Neural progenitor cell (in vitro differentiated cells): ENCODE measurements at regions not wholly inside any gene's neighbourhood (a gene's known extent, or its start where the extent isn't known, plus 50 kb on each side); places are given as distances from the start of the nearest gene placed in this dataset.

Experiments
- DNase-seq: peaks from one replicate; pipeline ENCODE4 v3.0.0-alpha.2; 2016; ENCODE audit warnings: low spot score
- H2AFZ ChIP-seq: fragments of 200-600 bp; sonication (generic); replicated peaks from 2 replicates; pipeline ENCODE4 v1.6.1; 2016; ENCODE audit warnings: antibody characterized with exemption
- H3F3A ChIP-seq: fragments of 200-600 bp; sonication (generic); 2 replicates; pipeline ENCODE4 v1.6.1; 2016; ENCODE audit warnings: antibody characterized with exemption, low read depth
- H3K27ac ChIP-seq: fragments of 200-600 bp; sonication (generic); 2 replicates; pipeline ENCODE4 v1.5.1; 2016; ENCODE audit warnings: mild to moderate bottlenecking
- H3K27me3 ChIP-seq: fragments of 200-600 bp; sonication (generic); 2 replicates; pipeline ENCODE4 v1.6.1; 2016; ENCODE audit warnings: mild to moderate bottlenecking, moderate library complexity
- H3K36me3 ChIP-seq: fragments of 200-600 bp; sonication (generic); 2 replicates; pipeline ENCODE4 v1.5.1; 2016
- H3K4me1 ChIP-seq: fragments of 200-600 bp; sonication (generic); 2 replicates; pipeline ENCODE4 v1.6.1; 2016; ENCODE audit warnings: mixed run types
- H3K4me2 ChIP-seq: fragments of 200-600 bp; sonication (generic); 2 replicates; pipeline ENCODE4 v1.6.1; 2016
- H3K4me3 ChIP-seq: fragments of 200-600 bp; sonication (generic); 2 replicates; pipeline ENCODE4 v1.5.1; 2016
- H3K79me2 ChIP-seq: fragments of 200-600 bp; sonication (generic); 2 replicates; pipeline ENCODE4 v1.6.1; 2016; ENCODE audit warnings: low read depth
- H3K9ac ChIP-seq: fragments of 200-600 bp; sonication (generic); 2 replicates; pipeline ENCODE4 v1.6.1; 2016
- H3K9me3 ChIP-seq: fragments of 200-600 bp; sonication (generic); 2 replicates; pipeline ENCODE4 v1.5.1; 2016; ENCODE audit warnings: low read depth
- H4K20me1 ChIP-seq: fragments of 200-600 bp; sonication (generic); 2 replicates; pipeline ENCODE4 v1.6.1; 2016; ENCODE audit warnings: low read depth
- H3K27ac Mint-ChIP-seq: 3 replicates; pipeline ENCODE4 v1.8.0; 2021; ENCODE audit warnings: mixed read lengths
- H3K27me3 Mint-ChIP-seq: 2 replicates; pipeline ENCODE4 v1.8.0; 2022; ENCODE audit warnings: low read depth, mild to moderate bottlenecking, inconsistent platforms, moderate library complexity, mixed read lengths; ENCODE audit not compliant: insufficient read depth
- H3K36me3 Mint-ChIP-seq: 3 replicates; pipeline ENCODE4 v1.8.0; 2021; ENCODE audit warnings: mixed read lengths
- H3K4me1 Mint-ChIP-seq: 3 replicates; pipeline ENCODE4 v1.8.0; 2021; ENCODE audit warnings: mixed read lengths
- H3K4me3 Mint-ChIP-seq: 3 replicates; pipeline ENCODE4 v1.8.0; 2021; ENCODE audit warnings: mild to moderate bottlenecking, moderate library complexity, mixed read lengths
- H3K9me3 Mint-ChIP-seq: 3 replicates; pipeline ENCODE4 v1.8.0; 2020; ENCODE audit warnings: mixed read lengths
- CTCF ChIP-seq: fragments of 200-600 bp; sonication (generic); IDR thresholded peaks from 2 replicates; pipeline ENCODE4 v1.5.1; 2017; ENCODE audit warnings: antibody characterized with exemption, mild to moderate bottlenecking
- EZH2 ChIP-seq: fragments of 200-600 bp; sonication (generic); IDR thresholded peaks from 2 replicates; pipeline ENCODE4 v1.6.1; 2017; ENCODE audit warnings: antibody characterized with exemption, mild to moderate bottlenecking, moderate library complexity
- EZH2phosphoT487 ChIP-seq: fragments of 200-600 bp; sonication (generic); IDR thresholded peaks from 2 replicates; pipeline ENCODE4 v1.6.1; 2017; ENCODE audit warnings: antibody characterized with exemption

DNA sequence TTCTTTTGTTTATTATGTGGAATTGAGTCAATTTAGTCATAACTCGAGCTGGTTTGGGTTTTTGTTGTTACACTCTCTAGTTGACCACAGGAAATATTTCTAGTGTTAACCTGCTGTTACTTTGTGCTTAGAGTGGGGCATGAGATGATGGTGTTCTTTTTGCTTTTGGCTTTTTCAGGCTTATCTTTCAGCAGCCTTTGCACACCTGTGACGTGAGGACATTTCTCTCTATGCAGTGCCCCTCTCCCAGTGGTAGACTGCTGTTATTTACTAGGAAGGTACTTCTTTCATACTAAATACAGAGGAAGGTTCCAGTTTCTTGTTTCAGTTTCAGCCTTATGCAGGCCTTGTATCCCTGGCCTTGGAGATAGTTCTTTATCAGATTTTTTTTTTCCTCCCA, 766.8 kb upstream of the MAN1A1 start:
- H3K27me3 Mint-ChIP-seq = no peaks in the 10 kb centered on the region
- no peaks in the 10 kb centered on the region for H3K4me1 Mint-ChIP-seq
- no peaks in the 10 kb centered on the region for H3K4me1 ChIP-seq
- no peaks in the 10 kb centered on the region for H3K9me3 Mint-ChIP-seq
- no peaks in the 10 kb centered on the region for H3K27me3 ChIP-seq
- H2AFZ ChIP-seq = no peak overlapping the region
- H3K27ac Mint-ChIP-seq = no peak overlapping the region
- no peaks in the 10 kb centered on the region for H4K20me1 ChIP-seq
- no peak for DNase-seq
- no peaks in the 10 kb centered on the region for H3K36me3 Mint-ChIP-seq
- H3K4me3 Mint-ChIP-seq = no peak overlapping the region
- TF ChIP-seq CTCF (no peak), EZH2phosphoT487 (no peak)
- H3K9ac ChIP-seq = no peak overlapping the region
- no peaks in the 10 kb centered on the region for H3F3A ChIP-seq
- H3K79me2 ChIP-seq = no peaks in the 10 kb centered on the region
- H3K9me3 ChIP-seq = no peaks in the 10 kb centered on the region
- no peak overlapping the region for H3K27ac ChIP-seq
- H3K36me3 ChIP-seq = no peaks in the 10 kb centered on the region
- H3K4me3 ChIP-seq = no peak overlapping the region
- no peak overlapping the region for H3K4me2 ChIP-seq

GRCh38 chr6:120112980-120113379, 763.4 kb upstream of the MAN1A1 start:
- Histone ChIP-seq H3K9ac (no peak overlapping the region), H3K27me3 (no peaks in the 10 kb centered on the region), H3K27ac (no peak overlapping the region), H3K4me3 (no peak overlapping the region), H2AFZ (no peak overlapping the region), H3K4me2 (no peak overlapping the region), H3K4me1 (no peaks in the 10 kb centered on the region), H3K79me2 (no peaks in the 10 kb centered on the region), H3K36me3 (no peaks in the 10 kb centered on the region), H3F3A (no peaks in the 10 kb centered on the region), H3K9me3 (no peaks in the 10 kb centered on the region), H4K20me1 (no peaks in the 10 kb centered on the region)
- TF ChIP-seq EZH2phosphoT487 (no peak), EZH2 (no peak), CTCF (no peak)
- H3K27me3 Mint-ChIP-seq = no peaks in the 10 kb centered on the region
- H3K4me3 Mint-ChIP-seq = no peak overlapping the region
- DNase-seq = no peak
- no peaks in the 10 kb centered on the region for H3K36me3 Mint-ChIP-seq
- H3K9me3 Mint-ChIP-seq = no peaks in the 10 kb centered on the region
- no peak overlapping the region for H3K27ac Mint-ChIP-seq
- H3K4me1 Mint-ChIP-seq = no peaks in the 10 kb centered on the region

DNA sequence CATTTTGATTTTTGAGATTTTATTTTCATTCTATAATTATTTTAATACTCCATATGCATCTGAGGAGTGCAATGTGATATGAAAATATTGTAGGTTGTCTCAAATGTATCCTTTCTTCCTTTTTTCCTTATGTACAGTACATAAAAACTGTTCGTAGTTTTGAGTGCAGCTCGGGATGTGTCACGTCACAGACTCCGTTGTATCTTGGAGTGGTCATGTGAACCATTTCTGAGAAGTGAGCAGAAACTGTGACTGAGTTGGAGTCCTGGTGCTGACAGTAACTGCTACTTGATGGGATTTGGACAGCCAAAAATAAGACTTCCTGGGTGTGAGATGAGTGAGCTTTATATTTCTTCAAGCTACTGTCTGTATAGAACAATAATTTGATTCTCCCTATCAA, 761.4 kb upstream of the MAN1A1 start:
- Mint-ChIP-seq H3K9me3 (no peaks in the 10 kb centered on the region), H3K4me3 (no peak overlapping the region), H3K4me1 (no peaks in the 10 kb centered on the region), H3K36me3 (no peaks in the 10 kb centered on the region), H3K27me3 (no peaks in the 10 kb centered on the region), H3K27ac (no peak overlapping the region)
- no peaks in the 10 kb centered on the region for H4K20me1 ChIP-seq
- H2AFZ ChIP-seq = no peak overlapping the region
- no peaks in the 10 kb centered on the region for H3K9me3 ChIP-seq
- H3F3A ChIP-seq = no peaks in the 10 kb centered on the region
- H3K4me2 ChIP-seq = no peak overlapping the region
- DNase-seq = no peak
- H3K36me3 ChIP-seq = no peaks in the 10 kb centered on the region
- no peak overlapping the region for H3K9ac ChIP-seq
- TF ChIP-seq CTCF (no peak), EZH2phosphoT487 (no peak), EZH2 (no peak)
- H3K4me1 ChIP-seq = no peaks in the 10 kb centered on the region
- H3K79me2 ChIP-seq = no peaks in the 10 kb centered on the region
- H3K27me3 ChIP-seq = no peaks in the 10 kb centered on the region
- H3K27ac ChIP-seq = no peak overlapping the region
- H3K4me3 ChIP-seq = no peak overlapping the region
